Suprapubic skin (tissue), 4 donors: ENCODE measurements at regions not wholly inside any gene's neighbourhood (a gene's known extent, or its start where the extent isn't known, plus 50 kb on each side); places are given as distances from the start of the nearest gene placed in this dataset.

Experiments
- DNase-seq, 2 donors: peaks; one replicate each; pipeline ENCODE4 v3.0.0-alpha.2; 2019; ENCODE audit warnings: low spot score in 2 of 2
- H3K27ac ChIP-seq: fragments of 200-600 bp; sonication (generic); one replicate; pipeline ENCODE4 v1.5.1; 2019
- H3K27me3 ChIP-seq: fragments of 200-600 bp; sonication (generic); one replicate; pipeline ENCODE4 v1.5.1; 2019
- H3K36me3 ChIP-seq: fragments of 200-600 bp; sonication (generic); one replicate; pipeline ENCODE4 v1.5.1; 2019
- H3K4me1 ChIP-seq: fragments of 200-600 bp; sonication (generic); one replicate; pipeline ENCODE4 v1.5.1; 2019
- H3K4me3 ChIP-seq: fragments of 200-600 bp; sonication (generic); one replicate; pipeline ENCODE4 v1.5.1; 2019; ENCODE audit warnings: mild to moderate bottlenecking
- H3K9me3 ChIP-seq: fragments of 200-600 bp; sonication (generic); one replicate; pipeline ENCODE4 v1.5.1; 2019
- EP300 ChIP-seq: sonication (generic); formaldehyde crosslinking; IDR thresholded peaks from one replicate; pipeline ENCODE4 v1.6.1; 2017; ENCODE audit warnings: antibody characterized with exemption
- POLR2A ChIP-seq, 2 donors: fragments of 450-650 bp; IDR thresholded peaks; one replicate each; pipeline ENCODE4 v1.6.1; 2017; ENCODE audit warnings: antibody characterized with exemption in 2 of 2, mild to moderate bottlenecking in 2 of 2, moderate library complexity in 2 of 2
- POLR2AphosphoS5 ChIP-seq, 3 donors: sonication (generic); formaldehyde crosslinking; IDR thresholded peaks; one replicate each; pipeline ENCODE4 v1.6.1; 2017; ENCODE audit warnings: antibody characterized with exemption in 3 of 3
- WGBS: methylation state at CpG from one replicate; pipeline ENCODE4 v1.1.5; 2018; 5-methylcytosine and 5-hydroxymethylcytosine counted together
- TF ChIP-seq, protein P1 (sequence below), 2 donors: fragments of 200-600 bp in 1 of 2; fragments of 450-650 bp in 1 of 2; sonication (generic) in 1 of 2; IDR thresholded peaks; one replicate each; pipeline ENCODE4 v1.5.1; 2016 to 2019; ENCODE audit warnings: antibody characterized with exemption in 2 of 2, mild to moderate bottlenecking in 1 of 2, moderate library complexity in 1 of 2

DNA sequence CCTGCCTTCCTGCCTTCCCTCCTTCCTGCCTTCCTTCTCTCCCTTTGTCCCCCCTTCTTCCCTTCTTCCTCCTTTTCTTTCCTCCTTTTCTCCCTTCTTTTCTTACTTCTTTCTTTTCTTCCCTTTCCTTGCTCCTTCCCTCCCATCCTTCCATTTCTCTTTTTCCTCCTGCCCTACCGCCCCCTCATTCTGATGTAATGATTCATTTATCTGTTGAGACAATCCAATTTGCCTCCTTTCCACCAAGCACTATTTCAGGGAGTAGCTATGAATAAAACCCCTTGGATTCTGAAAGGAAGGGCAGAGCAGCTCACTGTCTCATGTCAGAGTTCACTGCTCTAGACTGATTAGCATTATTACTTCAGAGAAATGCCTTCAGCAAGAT is 462.6 kb downstream of the PDCD6IP start:
- 64% methylated on average over 1 of the region's 1 CpG for WGBS

DNA sequence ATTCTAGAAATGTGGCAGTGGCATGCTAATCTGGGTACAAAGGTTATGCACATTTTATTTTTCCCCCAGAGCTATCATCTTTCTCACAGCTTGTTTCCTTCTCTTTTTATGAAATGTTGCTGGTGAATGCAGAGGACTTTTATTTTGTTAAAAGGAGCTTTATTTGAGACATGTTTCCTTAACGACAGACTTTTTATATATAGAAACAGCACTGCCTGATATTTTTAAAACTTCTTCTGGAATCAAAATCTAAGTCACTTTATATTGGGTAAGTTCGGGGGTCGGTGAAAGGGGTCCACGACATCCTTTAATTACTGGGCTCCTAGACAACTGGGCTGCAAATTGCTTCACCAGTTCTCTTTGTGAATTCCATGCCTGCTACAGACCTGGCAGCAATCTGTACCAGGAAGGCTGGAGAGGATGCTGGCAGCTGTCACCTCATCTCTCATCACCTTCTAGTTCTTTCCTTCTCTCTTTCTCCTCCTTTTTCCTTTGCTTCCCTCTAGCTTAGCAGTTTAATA is 464.7 kb downstream of the PDCD6IP start:
- Histone ChIP-seq H3K4me3 (no peak overlapping the region), H3K4me1 (no peaks in the 10 kb centered on the region), H3K27me3 (no peaks in the 10 kb centered on the region), H3K27ac (no peak overlapping the region), H3K9me3 (no peaks in the 10 kb centered on the region), H3K36me3 (no peaks in the 10 kb centered on the region)
- DNase-seq, result no peak
- WGBS, result 22% methylated on average over 4 of the region's 4 CpGs
- TF ChIP-seq, protein P1, sequence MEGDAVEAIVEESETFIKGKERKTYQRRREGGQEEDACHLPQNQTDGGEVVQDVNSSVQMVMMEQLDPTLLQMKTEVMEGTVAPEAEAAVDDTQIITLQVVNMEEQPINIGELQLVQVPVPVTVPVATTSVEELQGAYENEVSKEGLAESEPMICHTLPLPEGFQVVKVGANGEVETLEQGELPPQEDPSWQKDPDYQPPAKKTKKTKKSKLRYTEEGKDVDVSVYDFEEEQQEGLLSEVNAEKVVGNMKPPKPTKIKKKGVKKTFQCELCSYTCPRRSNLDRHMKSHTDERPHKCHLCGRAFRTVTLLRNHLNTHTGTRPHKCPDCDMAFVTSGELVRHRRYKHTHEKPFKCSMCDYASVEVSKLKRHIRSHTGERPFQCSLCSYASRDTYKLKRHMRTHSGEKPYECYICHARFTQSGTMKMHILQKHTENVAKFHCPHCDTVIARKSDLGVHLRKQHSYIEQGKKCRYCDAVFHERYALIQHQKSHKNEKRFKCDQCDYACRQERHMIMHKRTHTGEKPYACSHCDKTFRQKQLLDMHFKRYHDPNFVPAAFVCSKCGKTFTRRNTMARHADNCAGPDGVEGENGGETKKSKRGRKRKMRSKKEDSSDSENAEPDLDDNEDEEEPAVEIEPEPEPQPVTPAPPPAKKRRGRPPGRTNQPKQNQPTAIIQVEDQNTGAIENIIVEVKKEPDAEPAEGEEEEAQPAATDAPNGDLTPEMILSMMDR (IDR thresholded peaks at IDR 0.05), result no peak
- TF ChIP-seq POLR2AphosphoS5 (IDR thresholded peaks at IDR 0.05) (no peak), POLR2A (IDR thresholded peaks at IDR 0.05) (no peak)

More for the DNA sequence above, 462.6 kb downstream of the PDCD6IP start:
- H3K4me3 ChIP-seq, result no peak overlapping the region
- no peaks in the 10 kb centered on the region for H3K4me1 ChIP-seq
- DNase-seq, result no peak
- no peak overlapping the region for H3K27ac ChIP-seq
- no peaks in the 10 kb centered on the region for H3K36me3 ChIP-seq
- no peaks in the 10 kb centered on the region for H3K27me3 ChIP-seq
- no peaks in the 10 kb centered on the region for H3K9me3 ChIP-seq
- TF ChIP-seq EP300 (no peak), POLR2A (IDR thresholded peaks at IDR 0.05) (no peak), POLR2AphosphoS5 (IDR thresholded peaks at IDR 0.05) (no peak)
- TF ChIP-seq, protein P1 (IDR thresholded peaks at IDR 0.05), result no peak

DNA sequence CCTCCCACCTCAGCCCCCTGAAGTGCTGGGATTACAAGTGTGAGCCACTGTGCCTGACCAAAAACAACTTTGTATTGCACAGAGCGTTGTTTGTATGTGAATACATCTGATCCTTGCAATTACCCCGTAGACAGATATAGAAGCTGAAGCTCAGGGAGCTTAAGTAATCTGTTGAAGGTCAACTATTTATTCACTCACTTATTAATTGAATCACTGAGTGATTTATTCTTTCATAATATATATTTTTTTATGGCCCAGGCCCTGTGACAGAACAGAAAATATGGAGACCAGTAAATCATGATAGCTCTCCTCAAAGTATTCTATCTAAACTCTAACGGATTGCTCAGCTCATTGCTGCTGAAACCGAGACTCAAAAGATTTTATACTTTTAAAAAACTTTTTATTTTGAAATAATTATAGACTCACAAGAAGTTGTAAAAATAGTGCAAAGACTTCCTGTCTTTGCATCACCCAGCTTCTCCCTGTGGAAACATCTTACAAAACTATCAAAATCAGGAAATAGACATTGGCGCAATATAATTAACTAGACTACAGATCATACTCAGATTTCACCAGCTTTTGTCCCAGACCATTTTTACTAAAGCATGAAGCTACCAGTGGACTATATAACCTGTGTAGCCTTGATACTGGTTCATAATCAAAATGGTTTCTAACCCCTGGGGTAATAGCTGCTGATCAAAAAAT is 466.1 kb downstream of the PDCD6IP start:
- Histone ChIP-seq H3K9me3 (no peaks in the 10 kb centered on the region), H3K4me1 (no peaks in the 10 kb centered on the region), H3K27ac (no peak overlapping the region), H3K4me3 (no peak overlapping the region), H3K36me3 (no peaks in the 10 kb centered on the region), H3K27me3 (no peaks in the 10 kb centered on the region)
- no peak for DNase-seq
- TF ChIP-seq EP300 (no peak), POLR2AphosphoS5 (IDR thresholded peaks at IDR 0.05) (no peak), POLR2A (IDR thresholded peaks at IDR 0.05) (no peak)
- TF ChIP-seq, protein P1 (IDR thresholded peaks at IDR 0.05), result no peak
- WGBS, result 75% methylated on average over 5 of the region's 5 CpGs

DNA sequence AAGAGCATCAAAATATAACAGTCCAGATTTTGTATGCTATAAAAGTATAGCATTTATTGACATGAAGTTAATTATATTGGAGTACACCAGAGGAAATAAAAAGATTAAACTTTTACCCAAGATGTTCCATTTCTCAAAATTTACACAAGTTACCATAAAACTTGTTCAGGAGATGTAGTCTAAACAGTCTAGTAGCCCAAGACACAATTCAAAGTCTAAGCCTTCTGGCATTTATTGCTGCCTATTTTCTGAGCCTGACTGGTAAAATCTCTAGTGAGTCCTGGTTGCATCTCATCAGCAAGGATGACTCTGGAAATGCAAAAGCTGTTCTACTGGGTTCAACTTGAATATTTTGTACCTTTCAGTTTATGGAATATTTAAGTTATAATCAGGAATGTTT is 468.7 kb downstream of the PDCD6IP start:
- no peaks in the 10 kb centered on the region for H3K9me3 ChIP-seq
- H3K4me3 ChIP-seq, result no peak overlapping the region
- no peaks in the 10 kb centered on the region for H3K27me3 ChIP-seq
- DNase-seq, result no peak
- H3K4me1 ChIP-seq, result no peaks in the 10 kb centered on the region
- H3K36me3 ChIP-seq, result no peaks in the 10 kb centered on the region
- TF ChIP-seq, protein P1 (IDR thresholded peaks at IDR 0.05), result no peak
- no peak for TF ChIP-seq POLR2A (IDR thresholded peaks at IDR 0.05)
- no peak for TF ChIP-seq POLR2AphosphoS5 (IDR thresholded peaks at IDR 0.05)
- TF ChIP-seq EP300, result no peak
- no peak overlapping the region for H3K27ac ChIP-seq

DNA sequence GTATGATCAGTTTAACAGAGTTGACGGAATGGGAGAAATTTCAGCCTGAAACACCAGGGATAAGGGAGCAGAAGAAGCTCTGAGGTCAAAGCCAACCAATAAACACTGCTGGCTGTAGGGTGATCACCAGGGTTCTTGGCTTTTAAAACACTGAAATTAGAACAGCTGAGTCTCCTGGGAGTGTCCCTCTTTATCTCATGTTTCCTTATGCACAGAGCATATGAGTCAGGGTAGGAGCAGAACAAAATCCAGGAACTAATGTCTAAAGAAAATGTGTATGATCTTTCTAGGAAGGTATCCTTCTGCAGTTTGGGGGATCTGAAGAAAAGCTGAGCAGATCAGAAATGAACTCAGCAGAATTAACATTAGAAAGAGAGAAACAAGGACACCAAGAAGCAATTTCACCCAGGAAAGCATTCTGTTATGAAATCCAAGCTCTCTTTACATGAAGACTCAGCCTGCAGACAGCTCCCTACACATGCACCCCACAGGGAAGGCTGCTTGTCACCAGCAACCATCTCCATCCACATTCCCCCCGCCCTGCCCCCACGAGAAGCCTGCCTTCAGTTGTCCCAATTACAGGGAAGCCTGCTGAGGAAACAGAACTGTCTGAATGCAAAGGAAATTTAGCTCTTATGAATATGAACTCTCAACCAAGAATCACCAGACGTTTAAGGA is 469.7 kb downstream of the PDCD6IP start:
- TF ChIP-seq, protein P1 (IDR thresholded peaks at IDR 0.05), result no peak
- TF ChIP-seq POLR2AphosphoS5 (IDR thresholded peaks at IDR 0.05) (no peak), EP300 (no peak), POLR2A (IDR thresholded peaks at IDR 0.05) (no peak)
- 66% methylated on average over 4 of the region's 4 CpGs for WGBS
- Histone ChIP-seq H3K27ac (no peak overlapping the region), H3K9me3 (no peaks in the 10 kb centered on the region), H3K36me3 (no peaks in the 10 kb centered on the region), H3K27me3 (no peaks in the 10 kb centered on the region), H3K4me3 (no peak overlapping the region), H3K4me1 (no peaks in the 10 kb centered on the region)
- DNase-seq, result no peak
